CD14-positive monocyte (primary cell): ENCODE measurements at regions not wholly inside any gene's neighbourhood (a gene's known extent, or its start where the extent isn't known, plus 50 kb on each side); places are given as distances from the start of the nearest gene placed in this dataset.

Experiments
- DNase-seq, 3 donors: peaks; one replicate each; pipeline ENCODE4 v3.0.0-alpha.2; 2011 to 2022
- H2AFZ ChIP-seq: 2 replicates; pipeline ENCODE4 v1.6.0; 2012; ENCODE audit warnings: mild to moderate bottlenecking, low read depth, low read length, inconsistent platforms; ENCODE audit not compliant: insufficient read depth, poor library complexity, severe bottlenecking
- H3K27ac ChIP-seq, 2 donors: 1 replicate in 1 of 2; 2 replicates in 1 of 2; pipeline ENCODE4 v1.5.1; 2012 to 2013; ENCODE audit warnings: low read length in 2 of 2, control low read depth in 1 of 2, inconsistent platforms in 1 of 2, low read depth in 1 of 2, mild to moderate bottlenecking in 1 of 2
- H3K27me3 ChIP-seq, 2 donors: one replicate each; pipeline versions ENCODE4 v1.6.0 to v1.6.1; 2011 to 2013; ENCODE audit warnings: low read length in 2 of 2; ENCODE audit not compliant: control insufficient read depth in 2 of 2, insufficient read depth in 2 of 2
- H3K36me3 ChIP-seq, 2 donors: replicated peaks in 1 of 2; 1 replicate in 1 of 2; 2 replicates in 1 of 2; pipeline versions ENCODE4 v1.5.1 to v1.6.1; 2012 to 2013; ENCODE audit warnings: low read length in 2 of 2, control low read depth in 1 of 2, inconsistent platforms in 1 of 2, mild to moderate bottlenecking in 1 of 2; ENCODE audit not compliant: insufficient read depth in 2 of 2, control insufficient read depth in 1 of 2
- H3K4me1 ChIP-seq, 2 donors: 1 replicate in 1 of 2; 2 replicates in 1 of 2; pipeline versions ENCODE4 v1.5.1 to v1.6.1; 2012 to 2013; ENCODE audit warnings: low read length in 2 of 2, control low read depth in 1 of 2, inconsistent platforms in 1 of 2, mild to moderate bottlenecking in 1 of 2, moderate library complexity in 1 of 2; ENCODE audit not compliant: insufficient read depth in 2 of 2, control insufficient read depth in 1 of 2
- H3K4me2 ChIP-seq: replicated peaks from 2 replicates; pipeline ENCODE3; 2012; ENCODE audit warnings: low read length, moderate library complexity, mild to moderate bottlenecking; ENCODE audit not compliant: poor library complexity, severe bottlenecking; ENCODE audit errors: extremely low read depth
- H3K4me3 ChIP-seq, 3 experiments: fragments of 200-600 bp in 1 of 3; sonication (generic) in 1 of 3; replicated peaks in 1 of 3; 1 replicate in 2 of 3; 2 replicates in 1 of 3; pipeline ENCODE4 v1.5.1; 2011 to 2013; ENCODE audit warnings: low read length in 3 of 3, mild to moderate bottlenecking in 3 of 3, control low read depth in 2 of 3, low read depth in 2 of 3, inconsistent platforms in 1 of 3, moderate library complexity in 1 of 3
- H3K79me2 ChIP-seq: 2 replicates; pipeline ENCODE4 v1.6.0; 2012; ENCODE audit warnings: mild to moderate bottlenecking, control low read depth, inconsistent platforms, low read length, moderate library complexity; ENCODE audit not compliant: insufficient read depth
- H3K9ac ChIP-seq: 2 replicates; pipeline ENCODE4 v1.6.0; 2017; ENCODE audit warnings: low read length, mild to moderate bottlenecking; ENCODE audit not compliant: insufficient read depth, poor library complexity, severe bottlenecking
- H3K9me3 ChIP-seq, 2 donors: replicated peaks in 1 of 2; 1 replicate in 1 of 2; 2 replicates in 1 of 2; pipeline versions ENCODE4 v1.5.1 to v1.6.1; 2012 to 2013; ENCODE audit warnings: low read length in 2 of 2, control low read depth in 1 of 2; ENCODE audit not compliant: control insufficient read depth in 1 of 2, insufficient read depth in 1 of 2
- H4K20me1 ChIP-seq: 2 replicates; pipeline ENCODE4 v1.6.0; 2012; ENCODE audit warnings: mild to moderate bottlenecking, low read length, control low read depth, moderate library complexity; ENCODE audit not compliant: insufficient read depth
- H3K27ac Mint-ChIP-seq, 7 donors: one replicate each; pipeline ENCODE4 v1.8.0; 2020; ENCODE audit warnings: mild to moderate bottlenecking in 7 of 7, mixed read lengths in 7 of 7, moderate library complexity in 6 of 7, inconsistent platforms in 2 of 7
- H3K27me3 Mint-ChIP-seq, 3 donors: one replicate each; pipeline ENCODE4 v1.8.0; 2021 to 2022; ENCODE audit warnings: low read depth in 3 of 3, mild to moderate bottlenecking in 3 of 3, mixed read lengths in 3 of 3, moderate library complexity in 3 of 3, inconsistent platforms in 1 of 3
- H3K36me3 Mint-ChIP-seq, 2 donors: one replicate each; pipeline ENCODE4 v1.8.0; 2020; ENCODE audit warnings: mixed read lengths in 2 of 2, inconsistent platforms in 1 of 2, mild to moderate bottlenecking in 1 of 2
- H3K4me1 Mint-ChIP-seq: one replicate; pipeline ENCODE4 v1.8.0; 2020; ENCODE audit warnings: mild to moderate bottlenecking, mixed read lengths
- H3K4me3 Mint-ChIP-seq, 2 donors: one replicate each; pipeline ENCODE4 v1.8.0; 2020; ENCODE audit warnings: mild to moderate bottlenecking in 2 of 2, mixed read lengths in 2 of 2, moderate library complexity in 1 of 2
- H3K9me3 Mint-ChIP-seq, 7 donors: one replicate each; pipeline ENCODE4 v1.8.0; 2020 to 2022; ENCODE audit warnings: mixed read lengths in 7 of 7, mild to moderate bottlenecking in 6 of 7, moderate library complexity in 6 of 7, inconsistent platforms in 2 of 7
- WGBS: methylation state at CpG from one replicate; pipeline ENCODE4 v1.1.5; 2013; ENCODE audit warnings: missing lambda C conversion rate; ENCODE audit not compliant: insufficient coverage; 5-methylcytosine and 5-hydroxymethylcytosine counted together
- intact Hi-C, 2 donors: fragments of 100-400 bp; cut with micrococcal nuclease; formaldehyde crosslinking; loops; one replicate each; pipeline versions ENCODE4 v1.15.0 to v1.15.1; 2023
- TF ChIP-seq, protein P1 (sequence below): fragments of 200-600 bp; IDR thresholded peaks from one replicate; pipeline ENCODE4 v1.8.0; 2022; ENCODE audit warnings: antibody characterized with exemption, mild to moderate bottlenecking

DNA sequence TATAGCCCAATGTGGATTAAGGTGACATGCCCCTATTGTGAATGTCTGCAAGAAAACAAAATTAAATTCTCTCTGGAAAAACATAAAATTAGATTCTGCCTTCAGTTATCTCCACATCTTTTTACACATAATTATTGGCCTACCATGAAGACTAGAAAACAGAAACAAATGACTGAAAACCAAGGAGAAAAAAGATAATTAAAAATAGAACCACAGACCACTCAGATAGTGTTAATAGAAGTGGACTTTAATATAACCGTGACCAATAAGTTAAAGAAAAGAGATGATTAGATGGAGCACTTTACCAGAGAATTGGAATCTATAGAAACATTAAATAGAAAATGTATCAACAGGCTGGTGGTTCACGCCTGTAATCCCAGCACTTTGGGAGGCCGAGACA lies 445.7 kb downstream of the EPM2A start:
- H3K9me3 Mint-ChIP-seq = peaks cover 0 to 11% (median 4%) of the 10 kb centered on the region in 7 donors
- TF ChIP-seq, protein P1, sequence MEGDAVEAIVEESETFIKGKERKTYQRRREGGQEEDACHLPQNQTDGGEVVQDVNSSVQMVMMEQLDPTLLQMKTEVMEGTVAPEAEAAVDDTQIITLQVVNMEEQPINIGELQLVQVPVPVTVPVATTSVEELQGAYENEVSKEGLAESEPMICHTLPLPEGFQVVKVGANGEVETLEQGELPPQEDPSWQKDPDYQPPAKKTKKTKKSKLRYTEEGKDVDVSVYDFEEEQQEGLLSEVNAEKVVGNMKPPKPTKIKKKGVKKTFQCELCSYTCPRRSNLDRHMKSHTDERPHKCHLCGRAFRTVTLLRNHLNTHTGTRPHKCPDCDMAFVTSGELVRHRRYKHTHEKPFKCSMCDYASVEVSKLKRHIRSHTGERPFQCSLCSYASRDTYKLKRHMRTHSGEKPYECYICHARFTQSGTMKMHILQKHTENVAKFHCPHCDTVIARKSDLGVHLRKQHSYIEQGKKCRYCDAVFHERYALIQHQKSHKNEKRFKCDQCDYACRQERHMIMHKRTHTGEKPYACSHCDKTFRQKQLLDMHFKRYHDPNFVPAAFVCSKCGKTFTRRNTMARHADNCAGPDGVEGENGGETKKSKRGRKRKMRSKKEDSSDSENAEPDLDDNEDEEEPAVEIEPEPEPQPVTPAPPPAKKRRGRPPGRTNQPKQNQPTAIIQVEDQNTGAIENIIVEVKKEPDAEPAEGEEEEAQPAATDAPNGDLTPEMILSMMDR = no peak
- H3K4me2 ChIP-seq = no peak overlapping the region
- no peak overlapping the region for H3K4me3 Mint-ChIP-seq
- H3K4me1 ChIP-seq = no peaks in the 10 kb centered on the region
- 100% methylated on average over 2 of the region's 3 CpGs for WGBS
- intact Hi-C loops = no loop called here
- H2AFZ ChIP-seq = no peak overlapping the region
- no peak overlapping the region for H3K9ac ChIP-seq
- H3K4me1 Mint-ChIP-seq = no peaks in the 10 kb centered on the region
- H3K4me3 ChIP-seq = no peak overlapping the region
- H3K9me3 ChIP-seq = peaks cover 0 to 4% of the 10 kb centered on the region in 2 donors
- H3K27ac Mint-ChIP-seq = no peak overlapping the region
- no peaks in the 10 kb centered on the region for H3K36me3 Mint-ChIP-seq
- no peak for DNase-seq
- H3K79me2 ChIP-seq = no peaks in the 10 kb centered on the region
- no peaks in the 10 kb centered on the region for H3K27me3 Mint-ChIP-seq
- no peak overlapping the region for H3K27ac ChIP-seq
- H3K36me3 ChIP-seq = no peaks in the 10 kb centered on the region
- no peaks in the 10 kb centered on the region for H3K27me3 ChIP-seq
- H4K20me1 ChIP-seq = no peaks in the 10 kb centered on the region

DNA sequence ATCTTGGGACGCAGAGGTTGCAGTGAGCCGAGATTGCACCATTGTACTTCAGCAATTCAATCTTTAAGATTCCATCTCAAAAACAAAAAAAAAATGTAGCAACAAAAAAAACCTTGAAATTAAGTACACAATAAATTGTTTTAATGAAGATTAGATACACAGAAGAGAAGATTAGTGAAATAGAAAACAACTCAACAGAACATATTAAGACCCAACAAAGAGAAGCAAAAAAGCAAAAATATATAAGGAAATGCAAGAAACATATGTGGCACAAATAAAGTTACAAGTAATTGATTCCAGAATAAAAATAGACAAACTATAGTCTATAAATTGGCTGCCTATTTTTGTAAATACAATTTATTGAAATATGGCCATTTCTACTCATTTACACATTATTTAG lies 445.2 kb downstream of the EPM2A start:
- Histone ChIP-seq H3K4me1 (no peaks in the 10 kb centered on the region), H3K27ac (no peak overlapping the region), H3K27me3 (no peaks in the 10 kb centered on the region), H4K20me1 (no peaks in the 10 kb centered on the region), H3K9ac (no peak overlapping the region), H3K4me2 (no peak overlapping the region), H2AFZ (no peak overlapping the region), H3K9me3 (peaks cover 0 to 4% of the 10 kb centered on the region in 2 donors), H3K36me3 (no peaks in the 10 kb centered on the region), H3K79me2 (no peaks in the 10 kb centered on the region), H3K4me3 (no peak overlapping the region)
- Mint-ChIP-seq H3K4me1 (no peaks in the 10 kb centered on the region), H3K9me3 (peaks cover 0 to 11% (median 3%) of the 10 kb centered on the region in 7 donors), H3K27me3 (no peaks in the 10 kb centered on the region), H3K4me3 (no peak overlapping the region), H3K27ac (no peak overlapping the region), H3K36me3 (no peaks in the 10 kb centered on the region)
- TF ChIP-seq, protein P1 = no peak
- no peak for DNase-seq
- intact Hi-C loops = no loop called here
- no CpG with 5 or more reads among the region's 2 CpGs for WGBS
